H9 (cell line): ENCODE measurements at regions not wholly inside any gene's neighbourhood (a gene's known extent, or its start where the extent isn't known, plus 50 kb on each side); places are given as distances from the start of the nearest gene placed in this dataset.

Source experiments
- DNase-seq: peaks from one replicate; pipeline ENCODE4 v3.0.0-alpha.2; 2017
- H2AFZ ChIP-seq: one replicate; pipeline ENCODE4 v1.6.1; 2013; ENCODE audit warnings: mild to moderate bottlenecking, low read length, control low read depth, moderate library complexity
- H2AK5ac ChIP-seq: 2 replicates; pipeline ENCODE4 v1.6.1; 2013; ENCODE audit warnings: low read length, control low read depth, mixed read lengths; ENCODE audit not compliant: insufficient read length
- H2BK120ac ChIP-seq: one replicate; pipeline ENCODE4 v1.6.1; 2013; ENCODE audit warnings: low read depth, mild to moderate bottlenecking, low read length, control low read depth, inconsistent platforms; ENCODE audit not compliant: poor library complexity, severe bottlenecking
- H2BK12ac ChIP-seq: 2 replicates; pipeline ENCODE4 v1.6.1; 2013; ENCODE audit warnings: low read length, control low read depth, mixed read lengths, low read depth; ENCODE audit not compliant: insufficient read length
- H2BK15ac ChIP-seq: 2 replicates; pipeline ENCODE4 v1.6.1; 2013; ENCODE audit warnings: low read depth, low read length, control low read depth
- H2BK20ac ChIP-seq: one replicate; pipeline ENCODE4 v1.6.1; 2013; ENCODE audit warnings: low read depth, mild to moderate bottlenecking, low read length, control low read depth, inconsistent platforms; ENCODE audit not compliant: poor library complexity, severe bottlenecking
- H2BK5ac ChIP-seq: 2 replicates; pipeline ENCODE4 v1.6.1; 2013; ENCODE audit warnings: low read length, control low read depth, mixed read lengths; ENCODE audit not compliant: insufficient read length
- H3K14ac ChIP-seq: 2 replicates; pipeline ENCODE4 v1.6.1; 2013; ENCODE audit warnings: low read length, control low read depth; ENCODE audit not compliant: insufficient read depth
- H3K18ac ChIP-seq: 2 replicates; pipeline ENCODE4 v1.6.1; 2013; ENCODE audit warnings: low read depth, mild to moderate bottlenecking, mixed read lengths, low read length, control low read depth; ENCODE audit not compliant: insufficient read length
- H3K23ac ChIP-seq: 2 replicates; pipeline ENCODE4 v1.6.1; 2013; ENCODE audit warnings: low read length, control low read depth, mixed read lengths, low read depth; ENCODE audit not compliant: insufficient read length
- H3K23me2 ChIP-seq: 2 replicates; pipeline ENCODE4 v1.6.1; 2013; ENCODE audit warnings: low read depth, mild to moderate bottlenecking, mixed read lengths, low read length, control low read depth; ENCODE audit not compliant: insufficient read length, poor library complexity, severe bottlenecking
- H3K27ac ChIP-seq: 2 replicates; pipeline ENCODE4 v1.5.1; 2013; ENCODE audit warnings: low read length, control low read depth, mixed read lengths, low read depth; ENCODE audit not compliant: insufficient read length
- H3K27me3 ChIP-seq: 2 replicates; pipeline ENCODE4 v1.6.1; 2013; ENCODE audit warnings: low read length, control low read depth, inconsistent platforms; ENCODE audit not compliant: insufficient read depth
- H3K4ac ChIP-seq: 2 replicates; pipeline ENCODE4 v1.6.1; 2013; ENCODE audit warnings: low read depth, mild to moderate bottlenecking, control low read depth, inconsistent platforms, low read length, moderate library complexity
- H3K4me1 ChIP-seq: 2 replicates; pipeline ENCODE4 v1.6.1; 2013; ENCODE audit warnings: low read length, control low read depth, inconsistent platforms; ENCODE audit not compliant: insufficient read depth
- H3K4me2 ChIP-seq: 2 replicates; pipeline ENCODE4 v1.6.1; 2013; ENCODE audit warnings: low read length, control low read depth, mixed read lengths; ENCODE audit not compliant: insufficient read length, insufficient read depth
- H3K56ac ChIP-seq: 2 replicates; pipeline ENCODE4 v1.6.1; 2013; ENCODE audit warnings: low read depth, mild to moderate bottlenecking, mixed read lengths, low read length, control low read depth; ENCODE audit not compliant: insufficient read length
- H3K79me1 ChIP-seq: 2 replicates; pipeline ENCODE4 v1.6.1; 2013; ENCODE audit warnings: low read depth, mild to moderate bottlenecking, moderate library complexity, low read length, control low read depth, inconsistent platforms; ENCODE audit not compliant: insufficient read depth, poor library complexity, severe bottlenecking
- H3K79me2 ChIP-seq: 2 replicates; pipeline ENCODE4 v1.6.1; 2013; ENCODE audit warnings: low read length, control low read depth, inconsistent platforms; ENCODE audit not compliant: insufficient read depth
- H3K9ac ChIP-seq: 2 replicates; pipeline ENCODE4 v1.6.1; 2013; ENCODE audit warnings: low read length, control low read depth, mixed read lengths; ENCODE audit not compliant: insufficient read length; ENCODE audit errors: extremely low read depth
- H3K9me3 ChIP-seq: one replicate; pipeline ENCODE4 v1.6.1; 2013; ENCODE audit warnings: low read depth, low read length, inconsistent platforms; ENCODE audit not compliant: control insufficient read depth
- H3T11ph ChIP-seq: one replicate; pipeline ENCODE4 v1.6.1; 2013; ENCODE audit warnings: mild to moderate bottlenecking, low read length, control low read depth, inconsistent platforms
- H4K20me1 ChIP-seq: one replicate; pipeline ENCODE4 v1.6.1; 2013; ENCODE audit not compliant: control insufficient read depth, insufficient read length, insufficient read depth
- H4K5ac ChIP-seq: 2 replicates; pipeline ENCODE4 v1.6.1; 2013; ENCODE audit warnings: low read depth, mild to moderate bottlenecking, mixed read lengths, low read length, control low read depth; ENCODE audit not compliant: insufficient read length
- H4K8ac ChIP-seq: replicated peaks from 2 replicates; pipeline ENCODE4 v1.6.1; 2013; ENCODE audit warnings: low read length, control low read depth, mixed read lengths, low read depth; ENCODE audit not compliant: insufficient read length
- H4K91ac ChIP-seq: 2 replicates; pipeline ENCODE4 v1.6.1; 2013; ENCODE audit warnings: low read depth, mild to moderate bottlenecking, moderate library complexity, mixed read lengths, low read length, control low read depth; ENCODE audit not compliant: insufficient read length
- H3K27ac Mint-ChIP-seq, 3 experiments: 2 replicates in 2 of 3; 3 replicates in 1 of 3; pipeline ENCODE4 v1.8.0; 2020 to 2021; ENCODE audit warnings: mixed read lengths in 3 of 3, mild to moderate bottlenecking in 1 of 3, moderate library complexity in 1 of 3
- H3K27me3 Mint-ChIP-seq: 2 replicates; pipeline ENCODE4 v1.8.0; 2021; ENCODE audit warnings: low read depth, mild to moderate bottlenecking, moderate library complexity, mixed read lengths
- H3K36me3 Mint-ChIP-seq, 3 experiments: 2 replicates in 2 of 3; 3 replicates in 1 of 3; pipeline ENCODE4 v1.8.0; 2020 to 2021; ENCODE audit warnings: low read depth in 3 of 3, mixed read lengths in 3 of 3; ENCODE audit not compliant: insufficient read depth in 1 of 3
- H3K4me1 Mint-ChIP-seq, 2 experiments: 2 replicates each; pipeline ENCODE4 v1.8.0; 2020; ENCODE audit warnings: mixed read lengths in 2 of 2
- H3K4me3 Mint-ChIP-seq, 2 experiments: 2 replicates in 1 of 2; 3 replicates in 1 of 2; pipeline ENCODE4 v1.8.0; 2020 to 2021; ENCODE audit warnings: mild to moderate bottlenecking in 2 of 2, mixed read lengths in 2 of 2, moderate library complexity in 1 of 2
- H3K9me3 Mint-ChIP-seq, 2 experiments: 2 replicates in 1 of 2; 3 replicates in 1 of 2; pipeline ENCODE4 v1.8.0; 2020; ENCODE audit warnings: mild to moderate bottlenecking in 2 of 2, mixed read lengths in 2 of 2, moderate library complexity in 1 of 2
- CTCF ChIP-seq: fragments of 200-600 bp; sonication (generic); conservative IDR thresholded peaks from 3 replicates; pipeline ENCODE4 v1.8.0; 2021; ENCODE audit warnings: antibody characterized with exemption, mild to moderate bottlenecking
- WGBS: extraction: QIAGEN DNeasy Blood & Tissue Kit; methylation state at CpG from one replicate; pipeline ENCODE4 v1.1.7; 2013; ENCODE audit warnings: missing lambda C conversion rate, low lambda C conversion rate, mixed read lengths; ENCODE audit not compliant: insufficient read length; ENCODE audit errors: extremely low coverage; 5-methylcytosine and 5-hydroxymethylcytosine counted together

DNA sequence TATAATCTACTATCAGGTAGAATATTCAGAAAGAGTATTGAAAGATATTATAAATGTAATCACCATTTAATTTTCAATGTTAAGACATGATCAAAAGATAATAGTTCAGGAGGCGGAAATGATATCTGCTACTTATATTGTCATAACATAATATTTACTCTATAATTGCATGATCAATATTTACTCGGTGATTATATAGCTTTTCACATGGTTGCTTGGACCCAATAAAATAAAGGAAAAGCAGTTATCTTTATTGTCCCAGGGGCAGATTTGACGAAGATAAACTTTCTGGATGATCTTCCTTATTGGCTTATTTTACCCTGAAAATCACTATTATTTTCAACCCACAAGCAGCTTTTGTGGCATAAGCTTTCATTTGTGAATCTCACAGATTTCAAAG is 350.4 kb downstream of the HACE1 start:
- no peak overlapping the region for H3K23ac ChIP-seq
- H3K4me1 Mint-ChIP-seq: peaks cover 3 to 4% of the 10 kb centered on the region in 2 experiments; a peak in 2 of 4 replicates
- no peak overlapping the region for H2BK5ac ChIP-seq
- no peak overlapping the region for H2BK20ac ChIP-seq
- H3K9me3 Mint-ChIP-seq: no peaks in the 10 kb centered on the region
- H2AK5ac ChIP-seq: no peak overlapping the region
- TF ChIP-seq CTCF: no peak
- no peaks in the 10 kb centered on the region for H4K20me1 ChIP-seq
- no peak overlapping the region for H3K27ac ChIP-seq
- no peak overlapping the region for H3K4me2 ChIP-seq
- H3K27ac Mint-ChIP-seq: no peak overlapping the region
- no peak overlapping the region for H2BK12ac ChIP-seq
- no peak overlapping the region for H4K5ac ChIP-seq
- H3K14ac ChIP-seq: no peak overlapping the region
- no peak overlapping the region for H4K8ac ChIP-seq
- no peak overlapping the region for H4K91ac ChIP-seq
- no peaks in the 10 kb centered on the region for H3K27me3 ChIP-seq
- no peaks in the 10 kb centered on the region; the same call in 1 of the 2 replicates for H3K27me3 Mint-ChIP-seq
- H2BK120ac ChIP-seq: no peak overlapping the region
- no peak for DNase-seq
- H3K23me2 ChIP-seq: no peaks in the 10 kb centered on the region
- no peaks in the 10 kb centered on the region for H3K79me2 ChIP-seq
- no peak overlapping the region for H2AFZ ChIP-seq
- no peak overlapping the region for H3K9ac ChIP-seq
- H3T11ph ChIP-seq: no peak overlapping the region
- H3K79me1 ChIP-seq: no peaks in the 10 kb centered on the region
- no peaks in the 10 kb centered on the region for H3K4me1 ChIP-seq
- no peak overlapping the region for H3K18ac ChIP-seq
- no peaks in the 10 kb centered on the region for H3K9me3 ChIP-seq
- no peak overlapping the region for H3K56ac ChIP-seq
- H2BK15ac ChIP-seq: no peak overlapping the region
- H3K4ac ChIP-seq: no peak overlapping the region
- H3K4me3 Mint-ChIP-seq: no peak overlapping the region
- WGBS: no CpG with 5 or more reads among the region's 3 CpGs
- no peaks in the 10 kb centered on the region for H3K36me3 Mint-ChIP-seq
